NCI-H187 (cell line): ENCODE measurements at regions not wholly inside any gene's neighbourhood (a gene's known extent, or its start where the extent isn't known, plus 50 kb on each side); places are given as distances from the start of the nearest gene placed in this dataset.
A peak's percentile ranks its signal among the peaks of the same experiment; 100 is the strongest.

Experiments
- DNase-seq, 2 experiments: peaks; one replicate each; lab custom pipeline; 2025; lab: John Stamatoyannopoulos, UW

- DNase-seq: no peak
Measured at GRCh38 chr18:69109686-69110085, 291.0 kb upstream of the DOK6 start.

DNA sequence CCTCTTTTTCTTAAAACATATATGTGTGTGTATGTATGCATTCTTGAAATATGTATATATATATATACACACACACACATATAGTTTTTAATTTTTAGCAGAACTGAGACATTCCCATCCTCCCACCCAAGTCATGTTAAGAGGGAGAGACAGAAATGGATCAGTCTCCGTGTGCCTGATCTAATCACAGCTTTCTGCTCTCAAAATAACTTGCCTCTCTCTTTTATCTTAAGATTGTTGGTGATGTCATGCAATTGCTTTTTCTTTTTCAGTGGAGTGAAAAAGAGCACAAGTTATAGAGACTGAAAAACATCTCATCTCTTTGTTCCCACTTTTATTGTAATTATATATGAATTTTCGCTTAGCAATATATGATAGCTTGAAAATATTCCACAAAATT lies 279.9 kb upstream of the DOK6 start:
- DNase-seq: no peak

DNA sequence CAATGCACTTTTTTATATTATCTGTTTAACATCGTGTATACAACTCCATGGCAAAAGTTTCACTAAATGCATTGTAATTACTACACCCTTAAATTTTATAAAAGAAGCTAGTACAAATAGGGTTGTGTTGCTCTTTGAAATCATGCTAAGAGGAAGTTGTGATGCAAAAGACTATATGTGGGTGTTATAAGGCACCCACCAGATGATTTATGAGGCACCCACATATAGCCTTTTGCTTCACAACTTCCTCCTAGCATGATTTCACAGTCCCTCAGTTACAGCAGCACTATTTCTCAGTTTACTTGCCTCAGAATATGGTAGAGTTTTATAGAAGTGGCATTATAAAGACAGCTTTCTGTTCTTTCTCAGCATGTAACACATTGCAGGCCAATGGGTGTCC lies 277.3 kb upstream of the DOK6 start:
- no peak for DNase-seq

GRCh38 chr18:69127873-69128500 lies 272.7 kb upstream of the DOK6 start:
- DNase-seq: no peak

DNA sequence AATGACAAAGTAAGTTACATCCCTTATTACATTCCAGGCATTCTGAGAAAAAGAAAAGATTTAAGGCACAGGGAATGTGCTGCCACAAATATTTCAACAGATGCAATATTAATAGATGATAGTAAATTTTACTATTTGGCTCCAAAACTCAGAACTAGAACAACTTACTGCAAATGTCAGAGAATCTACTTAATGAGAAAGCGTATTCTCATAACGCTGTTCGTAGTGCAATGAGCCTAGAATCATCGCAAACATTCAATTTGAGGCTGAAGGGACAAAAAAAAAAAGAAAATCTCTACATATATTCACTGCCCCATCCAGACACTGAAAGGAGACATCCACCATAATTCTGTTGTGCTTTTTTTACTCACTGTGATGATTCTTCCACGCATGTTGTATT lies 272.1 kb upstream of the DOK6 start:
- no peak for DNase-seq

- no peak for DNase-seq
Measured at GRCh38 chr18:69128978-69129377, 271.7 kb upstream of the DOK6 start.

DNA sequence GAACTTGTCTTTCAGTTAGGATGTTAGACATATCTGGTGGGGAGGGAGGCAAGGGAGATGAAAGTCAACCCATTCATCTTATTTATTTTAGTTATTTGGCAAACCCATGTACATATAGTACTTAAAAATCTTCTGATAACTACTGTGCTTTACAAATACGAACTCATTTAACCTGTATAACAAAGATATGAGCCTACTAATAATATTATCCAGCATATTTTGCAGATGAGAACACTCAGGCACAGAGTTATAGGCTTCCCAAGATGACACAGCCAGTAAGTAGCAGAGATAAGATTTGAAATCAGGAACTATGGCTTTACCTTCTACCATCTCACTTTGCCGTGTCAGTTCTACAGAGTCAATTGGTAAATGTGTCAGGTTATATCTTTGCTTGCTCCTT lies 262.6 kb upstream of the DOK6 start:
- no peak for DNase-seq

DNA sequence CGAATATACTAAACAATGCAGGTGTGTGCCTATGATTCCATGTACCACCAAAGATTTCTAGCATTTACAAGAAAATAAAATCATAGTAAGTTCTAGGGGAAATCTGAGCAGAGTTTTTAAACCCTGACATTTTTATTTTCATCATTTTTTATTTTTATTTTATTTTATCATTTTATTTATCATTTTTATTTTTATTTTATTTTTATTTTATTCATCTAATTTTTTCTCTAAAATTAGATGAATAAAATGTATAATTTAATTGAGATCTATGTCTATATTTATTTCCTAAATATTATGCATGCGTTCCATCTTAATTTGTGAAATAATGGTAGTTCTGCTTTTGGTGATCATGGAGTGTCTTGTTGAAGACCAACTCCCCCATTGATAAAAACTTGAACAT lies 257.6 kb upstream of the DOK6 start:
- no peak for DNase-seq

DNA sequence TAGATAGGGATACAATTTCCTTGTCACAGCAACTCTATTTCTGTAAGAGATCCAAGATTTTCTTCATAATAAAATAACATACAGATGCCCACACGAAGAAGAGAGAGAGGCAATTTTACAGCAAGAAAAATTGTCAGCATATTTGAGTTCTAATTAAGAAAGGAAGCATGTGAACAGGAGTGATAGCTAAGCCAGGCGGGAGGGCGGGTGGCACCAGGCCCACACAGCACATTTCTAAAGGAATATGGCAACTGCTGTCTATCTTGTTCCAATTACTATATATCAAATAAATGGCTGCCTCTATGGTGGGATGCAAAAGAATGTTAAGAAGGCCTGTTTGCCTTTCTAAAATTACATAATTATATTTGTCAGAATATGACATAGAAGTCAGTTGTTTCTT lies 248.3 kb upstream of the DOK6 start:
- DNase-seq: no peak

DNA sequence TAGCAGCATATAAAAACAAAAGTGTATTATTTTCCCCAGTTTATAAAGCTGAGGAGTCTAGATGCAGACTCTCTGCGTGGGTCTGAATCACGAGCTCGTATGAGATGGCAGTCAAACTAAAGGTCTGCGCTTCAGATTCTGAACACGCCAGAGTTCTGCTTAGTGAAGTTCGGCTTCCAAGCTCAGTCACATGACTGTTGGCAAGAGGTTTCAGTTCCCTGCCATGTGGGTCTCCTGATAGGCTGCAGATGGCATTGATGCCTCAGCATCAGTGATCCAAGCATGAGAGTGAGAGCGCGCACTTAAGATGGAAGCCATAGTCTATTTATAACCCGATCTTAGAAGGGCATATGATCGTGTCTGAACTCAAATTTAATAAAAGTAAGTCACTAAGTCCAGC lies 242.8 kb upstream of the DOK6 start:
- DNase-seq: no peak

DNA sequence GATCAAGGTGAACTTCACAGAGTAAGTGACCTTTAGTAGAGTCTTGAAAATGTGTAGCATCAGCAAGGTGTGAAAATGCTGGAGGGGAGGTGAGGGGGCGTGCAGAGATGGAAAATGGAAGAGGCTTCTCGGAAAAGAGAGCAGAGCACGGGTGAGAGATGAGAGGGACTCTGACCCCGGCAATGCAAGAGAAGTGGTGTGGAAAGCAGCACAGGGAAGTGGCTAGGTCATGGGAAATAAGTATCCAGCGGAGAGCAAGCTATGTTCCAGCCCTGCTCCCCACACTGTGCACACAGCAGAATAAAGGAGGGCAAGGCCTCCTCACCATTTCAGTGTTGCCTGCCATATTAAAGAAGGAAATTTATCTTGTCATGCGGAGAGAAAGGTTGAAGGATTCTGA lies 241.7 kb upstream of the DOK6 start:
- DNase-seq: no peak

DNA sequence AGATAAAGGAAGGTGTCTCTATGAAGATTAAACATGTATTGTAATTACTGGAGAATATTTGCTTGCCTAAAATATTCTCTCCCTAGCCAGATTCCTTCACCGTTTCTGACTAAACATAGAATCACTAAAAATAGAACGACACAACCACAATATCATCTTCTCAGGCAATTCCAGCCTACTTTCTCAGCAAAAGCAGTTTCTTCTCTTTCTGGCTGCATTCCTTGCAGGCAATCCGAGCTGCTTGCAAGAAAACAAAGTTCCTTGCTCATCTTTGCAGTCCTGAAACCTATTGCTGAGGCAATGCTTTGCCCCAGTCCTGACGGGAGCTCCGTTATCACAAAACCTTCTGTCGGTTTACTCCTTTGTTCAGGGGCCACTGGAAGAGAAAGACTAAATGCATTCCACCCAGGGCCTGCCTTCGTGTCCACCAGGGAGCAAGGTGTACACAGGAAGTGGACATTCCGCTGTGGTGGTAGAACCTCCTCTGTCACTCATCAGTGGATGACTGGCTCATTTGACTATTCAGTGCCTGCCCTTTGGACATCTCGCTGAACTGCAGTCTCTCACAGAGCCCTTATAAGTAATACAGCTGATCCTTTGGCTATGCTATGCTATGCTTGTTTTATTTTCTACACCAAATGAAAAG lies 239.2 kb upstream of the DOK6 start:
- DNase-seq: no peak

GRCh38 chr18:69162649-69163048 lies 238.0 kb upstream of the DOK6 start:
- DNase-seq: no peak

GRCh38 chr18:69172046-69172445 lies 228.6 kb upstream of the DOK6 start:
- no peak for DNase-seq

GRCh38 chr18:69175681-69176080 lies 225.0 kb upstream of the DOK6 start:
- no peak for DNase-seq

DNA sequence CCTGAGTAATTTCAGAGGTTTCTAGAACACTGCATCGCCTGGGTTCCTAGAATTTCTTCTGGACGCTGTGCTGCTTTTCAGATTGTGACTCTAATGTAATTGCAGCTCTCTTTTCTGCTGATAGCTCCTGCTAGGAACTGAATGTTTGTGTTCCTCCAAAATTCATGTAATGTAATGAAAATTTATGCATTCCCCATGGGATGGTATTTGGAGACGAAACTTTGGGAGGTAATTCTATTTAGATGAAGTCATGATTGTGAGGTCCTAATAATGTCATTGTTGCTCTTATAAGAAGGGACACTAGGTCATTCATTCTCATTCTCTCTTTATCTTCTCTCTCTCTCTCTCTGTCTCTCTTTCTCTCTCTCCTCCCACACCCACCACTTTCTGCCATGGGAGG lies 223.9 kb upstream of the DOK6 start:
- DNase-seq: no peak

DNA sequence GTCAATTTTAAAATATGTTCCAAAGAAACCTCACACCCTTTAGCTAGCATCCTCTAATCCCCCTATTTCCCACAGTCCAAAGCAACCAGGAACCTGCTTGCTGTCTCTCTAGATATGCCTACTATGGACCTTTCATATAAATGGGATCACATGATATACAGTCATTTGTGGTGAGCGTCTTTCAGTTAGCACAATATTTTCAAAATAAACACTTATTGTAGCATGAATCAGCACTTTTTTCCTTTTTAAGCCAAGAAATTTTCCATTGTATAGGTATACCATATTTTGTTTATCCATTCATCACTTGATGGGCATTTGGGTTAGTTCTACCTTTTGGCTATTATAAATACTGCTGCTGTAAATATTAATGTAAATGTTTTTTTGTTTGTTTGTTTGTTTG lies 223.0 kb upstream of the DOK6 start:
- DNase-seq: no peak

- DNase-seq: no peak
Measured at GRCh38 chr18:69186162-69186561, 214.5 kb upstream of the DOK6 start.

GRCh38 chr18:69196336-69196735 lies 204.4 kb upstream of the DOK6 start:
- DNase-seq: no peak

GRCh38 chr18:69205925-69206324 lies 194.8 kb upstream of the DOK6 start:
- DNase-seq: no peak

GRCh38 chr18:69208545-69208944 lies 192.1 kb upstream of the DOK6 start:
- no peak for DNase-seq

DNA sequence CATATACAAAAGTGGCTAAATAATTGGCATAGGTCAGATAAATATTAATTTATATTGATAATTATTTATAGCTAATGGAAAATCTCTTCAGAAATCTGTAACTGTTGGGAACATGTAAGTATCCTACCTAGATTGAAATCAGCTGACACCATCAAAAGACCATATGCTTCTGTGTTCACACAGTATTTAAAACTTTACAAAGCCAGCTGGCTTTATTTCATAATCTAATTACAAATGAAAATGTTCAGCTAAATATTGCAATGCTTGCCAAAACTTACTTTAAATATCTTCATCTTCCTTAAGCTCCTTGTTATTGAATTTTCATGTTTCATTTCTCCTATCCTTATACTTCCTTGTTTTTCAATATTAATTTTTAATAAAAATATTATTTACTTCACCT lies 190.9 kb upstream of the DOK6 start:
- no peak for DNase-seq

- DNase-seq: no peak
Measured at GRCh38 chr18:69213842-69214241, 186.8 kb upstream of the DOK6 start.

DNA sequence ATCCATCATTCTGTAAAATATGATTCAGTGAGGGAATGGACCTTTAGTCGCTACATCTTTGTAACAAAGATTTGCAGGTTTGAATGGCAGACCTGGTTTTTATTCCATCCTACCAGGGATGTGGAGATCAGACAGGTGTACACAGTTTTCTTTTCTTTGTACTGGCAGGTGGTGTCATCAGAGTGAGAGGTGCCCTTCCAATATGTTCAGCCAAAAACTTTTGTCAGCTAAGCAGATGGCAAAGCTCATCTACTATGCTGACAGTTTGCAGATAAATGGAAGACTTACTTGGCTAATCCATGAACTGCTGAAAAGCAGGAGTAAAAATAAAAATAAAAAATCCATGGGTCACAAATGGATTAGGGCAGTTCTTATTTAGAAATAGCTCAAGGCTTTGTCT lies 185.5 kb upstream of the DOK6 start:
- peak in 1 of 2 experiments; percentile 10 for DNase-seq
